Middle frontal gyrus (tissue), 1 donor: ENCODE measurements at regions not wholly inside any gene's neighbourhood (a gene's known extent, or its start where the extent isn't known, plus 50 kb on each side); places are given as distances from the start of the nearest gene placed in this dataset.
"Not testable (repeated sequence)": the region's sequence is repeated elsewhere in the genome, so short reads cannot be mapped to it uniquely, and the experiment has no call there.

Experiments
- DNase-seq: peaks from one replicate; pipeline ENCODE4 v3.0.0-alpha.2; 2015; ENCODE audit warnings: low spot score; ENCODE audit errors: extremely low spot score

DNA sequence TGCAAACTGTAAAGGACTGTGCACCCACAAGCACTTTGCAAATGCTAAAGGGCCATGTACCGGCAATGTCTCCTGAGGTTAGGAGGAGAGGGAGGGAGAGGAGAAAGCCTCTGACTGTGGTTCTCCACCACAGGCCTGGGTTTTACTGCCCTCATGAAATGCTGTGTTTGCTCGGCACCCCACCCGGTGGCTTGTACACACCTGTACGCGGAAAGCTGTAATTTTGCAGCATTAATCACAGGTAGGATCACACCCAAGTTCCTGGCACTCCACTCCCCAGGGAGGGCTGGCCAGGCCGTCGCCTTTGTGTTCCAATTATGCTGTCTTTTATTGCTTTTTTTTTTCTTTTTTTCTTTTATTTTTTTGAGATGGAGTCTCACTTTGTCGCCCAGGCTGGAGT lies 78.5 kb upstream of the MYL10 start:
- no peak for DNase-seq

GRCh38 chr7:101708223-101708622 lies 79.1 kb upstream of the MYL10 start:
- DNase-seq: no peak

DNA sequence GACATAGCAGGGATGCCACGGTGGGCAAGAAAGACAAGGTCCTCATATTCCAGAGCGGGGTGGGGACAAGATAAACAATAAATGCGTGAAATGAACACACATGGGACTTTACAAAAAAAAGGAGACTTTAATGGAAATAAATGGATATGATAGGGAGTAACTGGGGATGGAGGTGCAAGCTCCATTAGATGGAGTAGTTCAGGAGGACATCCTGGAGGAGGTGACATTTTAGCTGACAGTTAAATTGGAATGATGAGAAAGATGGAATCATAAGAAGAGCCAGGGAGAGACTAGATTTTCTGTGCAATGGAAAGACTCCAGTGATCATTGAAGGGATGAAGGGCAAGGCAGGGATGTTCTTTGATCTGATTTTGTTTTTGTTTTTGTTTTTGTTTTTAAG lies 83.6 kb upstream of the MYL10 start:
- no peak for DNase-seq

GRCh38 chr7:101714097-101714496 lies 85.0 kb upstream of the MYL10 start:
- no peak for DNase-seq

- DNase-seq: no peak
Measured at GRCh38 chr7:101717628-101718357, 88.7 kb upstream of the MYL10 start.

DNA sequence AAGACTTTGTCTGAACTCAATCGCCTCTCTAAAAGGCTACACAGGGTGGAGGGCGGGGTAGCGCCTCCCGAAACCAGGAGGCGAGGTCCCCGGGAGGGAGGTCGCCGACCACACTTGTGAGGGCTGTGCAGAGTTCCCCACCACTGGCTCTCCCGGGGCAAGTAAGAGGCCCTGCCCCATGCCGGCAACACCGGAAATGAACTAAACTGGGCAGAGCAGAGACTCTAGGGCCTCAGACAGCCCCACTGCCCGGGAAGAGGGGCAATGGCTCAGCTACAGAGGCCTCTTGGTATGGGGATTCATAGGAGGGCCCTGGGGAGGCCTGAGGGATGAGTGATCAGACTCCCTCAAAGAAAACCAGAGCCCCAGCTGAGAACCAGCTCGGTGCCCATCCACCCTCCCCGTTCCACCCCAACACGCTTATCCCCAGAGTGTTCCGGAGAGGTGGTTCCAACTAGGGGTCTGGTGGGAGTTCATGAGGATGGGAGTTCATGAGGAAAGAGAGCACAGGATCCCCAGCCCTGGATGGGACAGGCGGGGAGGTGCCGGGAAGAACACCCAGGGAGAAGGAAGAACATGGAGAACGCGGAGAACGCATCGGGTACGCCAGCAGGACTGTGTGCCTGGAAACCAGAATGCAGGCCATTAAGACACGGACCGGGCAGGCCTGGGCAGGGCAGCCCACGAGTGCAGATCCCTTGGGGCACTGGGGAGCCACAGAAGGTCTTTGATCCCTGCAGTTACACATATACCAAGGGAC lies 89.4 kb upstream of the MYL10 start:
- DNase-seq: no peak

DNA sequence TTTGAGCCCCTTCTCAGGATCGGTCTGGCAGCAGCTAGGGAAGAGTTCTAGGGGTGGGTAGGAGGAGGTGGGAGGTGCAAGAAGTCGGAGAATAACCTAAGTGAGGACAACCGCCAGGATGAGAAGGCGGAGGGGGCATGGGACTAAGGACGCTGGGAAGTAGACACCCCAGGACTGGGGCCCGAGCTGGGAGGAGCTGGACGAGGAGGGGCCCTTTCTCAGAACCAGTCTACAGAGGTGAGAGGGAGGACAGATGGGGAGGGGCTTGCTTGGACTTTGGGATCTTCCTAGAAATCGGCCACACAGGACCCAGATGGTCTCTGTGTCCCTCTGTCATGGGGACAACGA lies 90.0 kb upstream of the MYL10 start:
- no peak for DNase-seq

- DNase-seq: no peak
Measured at GRCh38 chr7:101720324-101720723, 91.2 kb upstream of the MYL10 start.

DNA sequence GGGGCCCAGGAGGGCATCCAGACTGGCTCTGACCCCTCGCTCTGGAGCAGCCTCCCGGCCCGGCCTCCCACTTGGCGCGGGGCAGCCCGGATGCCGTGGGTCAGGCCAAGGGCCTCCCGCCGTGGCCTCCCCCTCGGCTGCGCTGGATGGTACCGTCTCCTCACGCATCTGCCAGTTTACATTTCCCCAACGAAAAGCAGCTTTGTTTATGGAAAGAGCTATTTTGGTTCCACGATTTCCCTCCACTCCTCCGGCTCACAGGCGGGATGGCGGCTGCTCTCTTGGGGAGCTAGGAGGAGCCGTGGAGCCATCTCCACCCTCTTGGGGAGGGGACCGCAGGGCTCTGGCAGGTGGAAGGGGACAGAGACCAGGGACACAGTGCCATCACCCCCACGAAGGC lies 93.2 kb upstream of the MYL10 start:
- DNase-seq: no peak

GRCh38 chr7:101723835-101724234 lies 93.6 kb upstream of the CUX1 start:
- DNase-seq: no peak

DNA sequence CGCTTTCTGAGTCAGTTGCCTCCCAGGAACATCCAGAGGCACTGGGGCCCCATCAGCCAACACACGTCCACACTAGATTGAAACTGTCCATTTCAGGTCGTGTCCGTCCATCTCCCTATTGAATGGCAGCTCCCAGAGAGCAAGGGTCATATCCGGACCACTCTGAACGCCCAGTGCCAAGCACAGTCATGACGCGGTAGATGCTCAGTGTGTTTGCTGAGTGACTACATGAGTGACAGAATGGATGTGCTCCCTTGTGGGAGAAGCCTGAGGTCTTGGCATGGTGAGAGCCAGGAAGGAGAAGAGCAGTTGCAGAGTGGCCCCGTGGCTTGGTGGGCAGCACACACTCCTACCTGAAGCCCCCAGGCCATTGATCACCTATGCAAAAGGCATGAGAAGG lies 92.5 kb upstream of the CUX1 start:
- no peak for DNase-seq

DNA sequence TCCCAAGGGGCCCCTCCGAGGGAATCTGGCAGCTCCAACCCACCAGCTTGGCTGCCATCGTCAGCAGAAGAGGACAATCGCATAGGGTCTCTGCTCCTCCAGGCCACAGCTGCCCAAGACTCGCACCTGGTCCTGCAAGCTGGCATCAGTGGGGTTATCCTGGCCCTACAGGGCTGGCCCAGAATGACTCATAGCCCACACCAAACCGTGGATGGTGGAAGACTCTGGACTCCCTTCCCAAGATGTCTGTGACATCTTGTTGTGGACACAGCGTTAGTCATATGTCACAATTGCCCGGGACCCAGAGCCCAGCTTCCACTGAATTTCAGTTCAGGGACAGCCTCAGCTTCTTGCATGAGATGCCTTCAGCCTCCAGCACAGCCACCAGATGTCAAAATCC lies 91.5 kb upstream of the CUX1 start:
- DNase-seq: no peak

DNA sequence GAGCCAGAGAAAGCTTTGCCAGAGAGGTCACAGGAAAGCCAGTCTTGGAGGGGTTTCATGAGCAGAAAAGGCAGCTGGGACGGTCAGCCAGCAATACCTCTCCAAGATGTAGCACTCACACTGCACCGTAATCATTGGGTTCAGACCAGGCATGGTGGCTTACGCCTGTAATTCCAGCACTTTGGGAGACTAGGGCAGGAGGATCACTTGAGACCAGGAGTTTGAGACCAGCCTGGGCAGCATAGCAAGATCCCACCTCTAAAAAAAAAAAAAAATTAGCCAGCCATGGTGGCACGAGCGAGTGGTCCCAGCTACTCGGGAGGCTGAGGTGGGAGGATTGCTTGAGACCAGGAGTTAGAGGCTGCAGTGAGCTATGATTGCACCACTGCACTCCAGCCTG lies 90.2 kb upstream of the CUX1 start:
- DNase-seq: no peak

- DNase-seq: no peak
Measured at GRCh38 chr7:101728128-101728527, 89.3 kb upstream of the CUX1 start.

GRCh38 chr7:101728873-101729240 lies 88.6 kb upstream of the CUX1 start:
- DNase-seq: not testable (repeated sequence)

- DNase-seq: no peak
Measured at GRCh38 chr7:101729241-101729883, 88.1 kb upstream of the CUX1 start.

- DNase-seq: no peak
Measured at GRCh38 chr7:101731502-101732084, 85.8 kb upstream of the CUX1 start.

DNA sequence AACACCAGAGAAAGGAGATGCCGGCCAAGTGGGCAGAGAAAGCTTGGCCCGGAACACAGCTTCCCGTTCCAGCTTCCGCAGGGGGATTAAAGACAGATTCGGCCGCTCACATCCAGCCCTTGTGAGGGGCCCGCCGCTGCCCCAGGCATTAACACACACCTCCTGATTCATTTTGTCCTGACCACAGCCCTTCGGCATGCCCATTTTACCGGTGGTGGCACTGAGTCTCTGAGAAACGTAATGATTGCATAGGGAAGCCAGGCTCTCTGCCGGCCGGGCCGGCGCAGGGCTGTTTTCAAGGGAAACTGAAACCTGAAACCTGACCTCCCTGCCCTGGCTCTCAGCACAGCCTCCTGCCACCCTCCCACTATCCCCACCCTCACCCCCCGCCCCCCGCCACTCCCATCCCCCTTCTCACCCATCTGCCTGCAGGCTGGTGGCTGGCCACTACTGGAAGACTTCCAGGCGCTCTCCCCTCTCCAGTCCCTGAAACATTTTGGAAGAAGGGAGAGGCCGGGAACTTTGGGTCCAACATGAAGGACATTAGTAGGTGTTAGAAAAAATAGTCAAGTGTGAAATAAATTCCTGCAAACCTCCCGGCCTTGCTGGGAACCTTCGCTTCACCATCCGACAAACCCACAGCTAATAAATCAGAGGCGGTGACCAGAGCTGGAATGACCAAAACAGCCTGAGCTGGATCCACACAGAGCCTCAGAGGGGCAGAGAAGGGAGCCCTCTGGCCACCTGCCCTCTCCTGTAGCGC lies 83.5 kb upstream of the CUX1 start:
- no peak for DNase-seq

- no peak for DNase-seq
Measured at GRCh38 chr7:101736084-101736483, 81.3 kb upstream of the CUX1 start.

DNA sequence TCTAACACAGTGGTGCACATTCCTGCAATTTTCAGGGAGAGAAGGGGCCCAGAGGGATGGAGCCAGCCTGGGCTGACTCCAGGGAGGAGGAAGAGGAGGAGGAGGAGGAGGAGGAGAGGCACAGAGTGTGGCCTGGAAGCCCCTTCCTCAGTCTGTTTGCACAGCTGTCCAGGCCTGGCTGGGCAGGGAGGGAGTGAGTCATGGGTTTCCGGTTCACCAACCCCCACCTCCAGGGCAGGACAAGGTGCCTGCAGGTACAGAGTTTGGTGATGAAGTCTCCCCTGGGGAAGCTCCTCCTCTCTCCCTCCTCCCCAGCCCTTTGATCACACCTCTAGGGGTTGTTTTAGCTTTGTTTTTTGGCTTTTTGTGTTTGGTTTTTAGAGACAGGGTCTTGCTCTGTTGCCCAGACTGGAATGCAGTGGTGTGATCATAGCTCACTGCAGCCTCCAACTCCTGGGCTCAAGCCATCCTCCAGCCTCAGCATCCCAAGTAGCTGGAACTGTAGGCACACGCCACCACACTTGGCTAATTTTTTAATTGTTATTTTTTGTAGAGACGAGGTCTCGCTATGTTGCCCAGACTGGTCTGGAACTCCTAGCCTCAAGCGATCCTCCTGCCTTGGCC lies 77.5 kb upstream of the CUX1 start:
- DNase-seq: no peak
